Nephron (organoid): ENCODE measurements at regions not wholly inside any gene's neighbourhood (a gene's known extent, or its start where the extent isn't known, plus 50 kb on each side); places are given as distances from the start of the nearest gene placed in this dataset.

ENCODE experiments used
- H3K27ac Mint-ChIP-seq, 3 experiments: 2 replicates each; pipeline ENCODE4 v1.8.0; 2020; ENCODE audit warnings: mixed read lengths in 3 of 3, mild to moderate bottlenecking in 2 of 3, moderate library complexity in 1 of 3
- H3K27me3 Mint-ChIP-seq: 2 replicates; pipeline ENCODE4 v1.8.0; 2021; ENCODE audit warnings: low read depth, mild to moderate bottlenecking, moderate library complexity, mixed read lengths
- H3K36me3 Mint-ChIP-seq: 2 replicates; pipeline ENCODE4 v1.8.0; 2020; ENCODE audit warnings: low read depth, mixed read lengths
- H3K4me1 Mint-ChIP-seq: 2 replicates; pipeline ENCODE4 v1.8.0; 2020; ENCODE audit warnings: mixed read lengths
- H3K4me3 Mint-ChIP-seq, 3 experiments: 2 replicates each; pipeline ENCODE4 v1.8.0; 2020; ENCODE audit warnings: mild to moderate bottlenecking in 3 of 3, mixed read lengths in 3 of 3, moderate library complexity in 2 of 3
- H3K9me3 Mint-ChIP-seq: 2 replicates; pipeline ENCODE4 v1.8.0; 2020; ENCODE audit warnings: mixed read lengths
- TF ChIP-seq, protein P1 (sequence below), 3 experiments: fragments of 200-600 bp; sonication (generic); IDR thresholded peaks; one replicate each; pipeline ENCODE4 v1.5.0; 2021; ENCODE audit warnings: antibody characterized with exemption in 3 of 3; ENCODE audit not compliant: unreplicated experiment in 3 of 3

DNA sequence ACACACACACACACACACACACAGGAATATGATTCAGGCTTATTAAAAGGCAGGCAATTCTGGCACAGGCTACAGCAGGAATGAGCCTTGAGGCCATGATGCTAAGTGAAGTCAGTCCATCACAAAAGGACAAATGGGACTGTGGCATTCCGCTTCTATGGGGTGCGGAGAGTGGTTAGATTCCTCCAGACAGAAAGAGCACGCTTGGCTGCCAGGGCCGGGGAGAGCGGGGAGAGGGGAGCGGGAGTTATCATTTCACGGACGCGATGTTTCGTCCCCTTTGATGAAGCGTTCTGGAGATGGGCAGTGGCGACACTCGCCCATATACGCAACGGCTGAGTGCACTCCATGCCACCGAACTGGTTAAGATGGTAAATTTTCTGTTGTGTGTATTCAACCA lies 58.5 kb upstream of the FAM174B start:
- H3K27me3 Mint-ChIP-seq: no peaks in the 10 kb centered on the region
- TF ChIP-seq, protein P1, sequence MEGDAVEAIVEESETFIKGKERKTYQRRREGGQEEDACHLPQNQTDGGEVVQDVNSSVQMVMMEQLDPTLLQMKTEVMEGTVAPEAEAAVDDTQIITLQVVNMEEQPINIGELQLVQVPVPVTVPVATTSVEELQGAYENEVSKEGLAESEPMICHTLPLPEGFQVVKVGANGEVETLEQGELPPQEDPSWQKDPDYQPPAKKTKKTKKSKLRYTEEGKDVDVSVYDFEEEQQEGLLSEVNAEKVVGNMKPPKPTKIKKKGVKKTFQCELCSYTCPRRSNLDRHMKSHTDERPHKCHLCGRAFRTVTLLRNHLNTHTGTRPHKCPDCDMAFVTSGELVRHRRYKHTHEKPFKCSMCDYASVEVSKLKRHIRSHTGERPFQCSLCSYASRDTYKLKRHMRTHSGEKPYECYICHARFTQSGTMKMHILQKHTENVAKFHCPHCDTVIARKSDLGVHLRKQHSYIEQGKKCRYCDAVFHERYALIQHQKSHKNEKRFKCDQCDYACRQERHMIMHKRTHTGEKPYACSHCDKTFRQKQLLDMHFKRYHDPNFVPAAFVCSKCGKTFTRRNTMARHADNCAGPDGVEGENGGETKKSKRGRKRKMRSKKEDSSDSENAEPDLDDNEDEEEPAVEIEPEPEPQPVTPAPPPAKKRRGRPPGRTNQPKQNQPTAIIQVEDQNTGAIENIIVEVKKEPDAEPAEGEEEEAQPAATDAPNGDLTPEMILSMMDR (IDR thresholded peaks at IDR 0.05; ENCODE audit: unreplicated experiment in 3 of 3): no peak
- peak overlapping the region; percentile 93 to 97 (median 94) for H3K27ac Mint-ChIP-seq
- peaks cover 28% of the 10 kb centered on the region for H3K4me1 Mint-ChIP-seq
- H3K9me3 Mint-ChIP-seq: no peaks in the 10 kb centered on the region
- H3K4me3 Mint-ChIP-seq: peak overlapping the region; percentile 85 to 87 (median 87)
- no peaks in the 10 kb centered on the region for H3K36me3 Mint-ChIP-seq

DNA sequence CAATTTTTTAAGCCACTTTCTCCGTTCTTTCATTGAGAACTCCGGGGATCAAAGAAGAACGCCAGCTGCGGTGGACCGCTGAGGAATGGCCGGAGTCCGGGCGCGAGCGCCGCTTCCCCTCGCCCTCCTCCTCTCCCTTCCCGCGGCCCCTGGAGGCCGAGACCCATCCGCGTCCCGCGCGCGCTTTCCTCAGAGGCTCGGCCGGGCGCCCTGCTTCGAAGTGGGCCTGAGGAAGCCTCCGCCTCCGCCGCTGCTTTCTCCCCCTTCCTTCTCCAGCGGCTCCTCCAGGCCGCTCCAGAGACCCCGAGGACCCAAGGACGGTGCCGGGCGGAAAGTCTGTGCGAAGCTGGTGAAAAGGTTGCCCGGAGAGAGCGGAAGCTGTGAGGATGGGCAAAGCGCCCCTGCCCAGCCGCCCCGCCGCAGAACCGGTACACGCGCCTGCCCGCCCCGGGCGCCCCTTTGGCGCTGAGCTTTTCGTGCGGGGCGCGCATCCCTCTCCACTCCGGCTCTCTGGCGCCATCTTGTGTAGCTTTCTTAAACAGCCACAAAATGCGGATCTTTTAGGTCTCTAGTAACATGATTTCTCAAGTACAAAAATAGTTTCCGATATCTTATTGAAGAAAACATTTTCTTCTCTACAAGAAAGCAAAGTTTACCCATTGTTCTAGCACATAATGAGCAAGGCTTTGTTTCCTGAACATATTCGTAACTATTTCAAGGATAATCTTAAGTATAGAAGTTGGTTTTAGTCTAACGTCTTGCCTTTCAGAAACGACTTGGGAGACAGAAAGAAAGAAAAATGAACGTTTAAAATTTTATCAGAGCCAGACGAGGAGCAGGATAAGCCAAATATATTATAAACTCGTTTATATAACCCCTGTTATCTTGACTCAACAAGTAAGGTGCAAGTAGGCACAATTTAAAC lies 59.2 kb upstream of the FAM174B start:
- peaks cover 23% of the 10 kb centered on the region for H3K4me1 Mint-ChIP-seq
- H3K27me3 Mint-ChIP-seq: no peaks in the 10 kb centered on the region
- H3K9me3 Mint-ChIP-seq: peaks cover 2% of the 10 kb centered on the region
- peaks cover 3% of the 10 kb centered on the region for H3K36me3 Mint-ChIP-seq
- TF ChIP-seq, protein P1 (IDR thresholded peaks at IDR 0.05; ENCODE audit: unreplicated experiment in 3 of 3): peak; percentile 93 to 95 (median 93)
- peak overlapping the region; percentile 93 to 97 (median 94) for H3K27ac Mint-ChIP-seq
- H3K4me3 Mint-ChIP-seq: peak overlapping the region; percentile 85 to 87 (median 87)

DNA sequence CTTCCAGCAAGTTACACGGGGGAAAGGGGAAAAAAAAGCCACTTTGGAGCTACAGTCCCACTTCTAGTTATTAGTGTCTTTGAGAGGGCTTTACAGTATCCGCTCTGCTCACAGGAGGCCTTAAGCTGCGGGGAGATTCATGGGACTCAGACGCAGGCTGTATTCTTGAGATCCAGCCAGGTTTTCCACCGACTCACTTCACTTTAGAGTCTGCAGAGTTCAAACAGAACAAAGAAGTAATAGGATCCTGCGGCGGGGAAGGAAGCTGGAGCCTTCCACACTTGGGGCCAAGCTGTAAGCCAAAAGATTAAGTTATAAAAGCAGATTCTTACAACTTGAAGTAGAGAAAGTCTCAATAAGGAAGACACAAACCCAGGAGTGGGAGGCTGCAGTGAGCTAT lies 60.2 kb upstream of the FAM174B start:
- Mint-ChIP-seq H3K36me3 (peaks cover 12% of the 10 kb centered on the region), H3K4me3 (peak overlapping the region; percentile 18 to 59 (median 37)), H3K27ac (peak overlapping the region; percentile 93 to 97 (median 94)), H3K4me1 (peaks cover 23% of the 10 kb centered on the region), H3K9me3 (peaks cover 8% of the 10 kb centered on the region), H3K27me3 (peaks cover 1% of the 10 kb centered on the region)
- TF ChIP-seq, protein P1 (IDR thresholded peaks at IDR 0.05; ENCODE audit: unreplicated experiment in 3 of 3): no peak

DNA sequence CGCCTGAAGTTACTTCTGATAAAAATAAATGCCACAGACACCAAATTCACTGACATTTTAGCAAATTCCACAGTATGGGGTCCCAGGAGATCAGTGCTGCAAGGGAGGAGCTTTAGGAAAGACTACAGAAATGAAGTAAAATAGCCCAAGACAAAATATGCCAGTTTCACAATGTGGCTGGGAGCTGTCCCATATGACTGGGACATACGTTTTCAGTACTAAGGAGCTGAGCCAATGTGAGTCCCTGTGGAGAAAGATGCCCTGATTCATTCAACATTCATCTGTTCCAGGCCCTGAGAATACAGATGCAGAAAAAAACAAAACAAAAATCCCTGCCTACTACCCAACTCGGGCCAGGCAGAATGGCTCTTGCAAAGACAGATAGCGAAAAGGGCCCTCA lies 63.4 kb upstream of the FAM174B start:
- TF ChIP-seq, protein P1 (IDR thresholded peaks at IDR 0.05; ENCODE audit: unreplicated experiment in 3 of 3): no peak
- Mint-ChIP-seq H3K27ac (no peak overlapping the region), H3K27me3 (peaks cover 4% of the 10 kb centered on the region), H3K36me3 (peaks cover 28% of the 10 kb centered on the region), H3K4me3 (no peak overlapping the region), H3K9me3 (peaks cover 23% of the 10 kb centered on the region), H3K4me1 (peaks cover 16% of the 10 kb centered on the region)

DNA sequence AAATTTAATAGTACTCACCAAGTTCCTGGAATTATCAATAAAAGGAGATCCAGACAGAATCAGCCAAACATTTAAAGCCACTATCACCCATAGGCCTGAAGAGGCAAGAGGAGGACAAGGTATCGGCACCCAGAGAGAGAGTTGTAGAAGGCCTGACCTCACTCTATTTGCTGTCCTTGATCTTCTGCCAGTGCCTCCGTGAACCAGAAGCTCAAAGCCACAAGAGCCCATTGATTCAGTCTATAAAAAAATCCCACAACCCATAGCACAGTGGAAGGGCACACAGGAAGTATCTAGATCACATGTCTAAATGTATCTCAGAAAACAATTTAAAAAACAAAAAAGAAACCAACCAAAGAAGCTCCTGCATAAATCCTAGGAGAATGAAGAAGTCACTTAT lies 68.6 kb upstream of the FAM174B start:
- TF ChIP-seq, protein P1 (IDR thresholded peaks at IDR 0.05; ENCODE audit: unreplicated experiment in 3 of 3): no peak
- H3K4me3 Mint-ChIP-seq: no peak overlapping the region
- peaks cover 28% of the 10 kb centered on the region for H3K36me3 Mint-ChIP-seq
- H3K27me3 Mint-ChIP-seq: peaks cover 4% of the 10 kb centered on the region
- H3K27ac Mint-ChIP-seq: no peak overlapping the region
- no peaks in the 10 kb centered on the region for H3K4me1 Mint-ChIP-seq
- peaks cover 26% of the 10 kb centered on the region for H3K9me3 Mint-ChIP-seq
